B cell (primary cell): ENCODE measurements at regions not wholly inside any gene's neighbourhood (a gene's known extent, or its start where the extent isn't known, plus 50 kb on each side); places are given as distances from the start of the nearest gene placed in this dataset.

ENCODE experiments used
- ATAC-seq: fragments of 200-7000 bp; cut with Tn5 transposase; one replicate; pipeline ENCODE4 v1.10.0; 2021; ENCODE audit warnings: low read depth, mild to moderate bottlenecking, moderate number of reproducible peaks, moderate library complexity
- CTCF ChIA-PET: fragments of 350-600 bp; sonication (Branson Sonifier 250); formaldehyde crosslinking; loops from one replicate; lab custom pipeline; 2021; ENCODE audit warnings: antibody characterized with exemption, inconsistent platforms; lab: Charles Lee
- POLR2A ChIA-PET: fragments of 350-600 bp; sonication (Branson Sonifier 250); formaldehyde crosslinking; loops from one replicate; lab custom pipeline; 2021; ENCODE audit warnings: antibody characterized with exemption; lab: Charles Lee
- DNase-seq: peaks from one replicate; pipeline ENCODE4 v3.0.0; 2013
- H2AFZ ChIP-seq: 2 replicates; pipeline ENCODE4 v1.6.1; 2012; ENCODE audit warnings: mild to moderate bottlenecking, low read depth, low read length; ENCODE audit not compliant: insufficient read depth, poor library complexity, severe bottlenecking
- H3K27ac ChIP-seq, 2 donors: 1 replicate in 1 of 2; 2 replicates in 1 of 2; pipeline ENCODE4 v1.5.1; 2012 to 2013; ENCODE audit warnings: low read length in 2 of 2, mild to moderate bottlenecking in 2 of 2, moderate library complexity in 1 of 2
- H3K27me3 ChIP-seq, 4 experiments: fragments of 200-600 bp in 1 of 4; sonication (generic) in 1 of 4; replicated peaks in 1 of 4; 1 replicate in 2 of 4; 2 replicates in 2 of 4; pipeline versions ENCODE4 v1.6.1 to v1.7.0; 2013 to 2016; ENCODE audit warnings: low read length in 3 of 4, mild to moderate bottlenecking in 2 of 4, mixed read lengths in 1 of 4, moderate library complexity in 1 of 4; ENCODE audit not compliant: insufficient read depth in 4 of 4, control insufficient read depth in 3 of 4; ENCODE audit errors: control extremely low read depth in 1 of 4
- H3K36me3 ChIP-seq, 2 experiments: replicated peaks in 1 of 2; 1 replicate in 1 of 2; 2 replicates in 1 of 2; pipeline versions ENCODE4 v1.6.1 to v1.7.1; 2013; ENCODE audit warnings: low read length in 1 of 2; ENCODE audit not compliant: insufficient read depth in 2 of 2, control insufficient read depth in 1 of 2; ENCODE audit errors: control extremely low read depth in 1 of 2, extremely low read depth in 1 of 2
- H3K4me1 ChIP-seq, 2 donors: fragments of 200-600 bp in 1 of 2; sonication (generic) in 1 of 2; 1 replicate in 1 of 2; 2 replicates in 1 of 2; pipeline versions ENCODE4 v1.5.1 to v1.6.1; 2013 to 2017; ENCODE audit warnings: low read length in 2 of 2; ENCODE audit not compliant: control insufficient read depth in 2 of 2, insufficient read depth in 2 of 2
- H3K4me2 ChIP-seq: replicated peaks from 2 replicates; pipeline ENCODE3; 2012; ENCODE audit warnings: mild to moderate bottlenecking, low read depth, low read length; ENCODE audit not compliant: poor library complexity, severe bottlenecking
- H3K4me3 ChIP-seq, 5 experiments: fragments of 200-600 bp in 1 of 5; sonication (generic) in 1 of 5; 1 replicate in 3 of 5; 2 replicates in 2 of 5; pipeline versions ENCODE4 v1.5.1 to v1.7.0; 2011 to 2016; ENCODE audit warnings: low read length in 4 of 5, mild to moderate bottlenecking in 4 of 5, low read depth in 2 of 5, control low read depth in 1 of 5, moderate library complexity in 1 of 5; ENCODE audit not compliant: insufficient read depth in 1 of 5; ENCODE audit errors: control extremely low read depth in 1 of 5, extremely low read depth in 1 of 5
- H3K79me2 ChIP-seq: fragments of 200-600 bp; sonication (generic); one replicate; pipeline ENCODE4 v1.6.0; 2016; ENCODE audit warnings: low read length; ENCODE audit not compliant: control insufficient read depth, insufficient read depth
- H3K9ac ChIP-seq: fragments of 200-600 bp; sonication (generic); 2 replicates; pipeline ENCODE4 v1.6.1; 2017; ENCODE audit warnings: mild to moderate bottlenecking, low read length, moderate library complexity
- H3K9me3 ChIP-seq, 3 donors: one replicate each; pipeline versions ENCODE4 v1.6.1 to v1.7.1; 2013; ENCODE audit warnings: low read length in 2 of 3; ENCODE audit not compliant: control insufficient read depth in 2 of 3, insufficient read depth in 1 of 3; ENCODE audit errors: control extremely low read depth in 1 of 3
- H4K20me1 ChIP-seq: 2 replicates; pipeline ENCODE4 v1.6.0; 2012; ENCODE audit warnings: mild to moderate bottlenecking, low read length; ENCODE audit not compliant: insufficient read depth, control insufficient read depth, poor library complexity, severe bottlenecking
- H3K27ac Mint-ChIP-seq: one replicate; pipeline ENCODE4 v1.8.0; 2021; ENCODE audit warnings: mixed read lengths
- H3K27me3 Mint-ChIP-seq: one replicate; pipeline ENCODE4 v1.8.0; 2021; ENCODE audit warnings: mixed read lengths
- H3K4me1 Mint-ChIP-seq: one replicate; pipeline ENCODE4 v1.8.0; 2021; ENCODE audit warnings: mixed read lengths
- H3K4me3 Mint-ChIP-seq: one replicate; pipeline ENCODE4 v1.8.0; 2021; ENCODE audit warnings: mixed read lengths
- H3K9me3 Mint-ChIP-seq: one replicate; pipeline ENCODE4 v1.8.0; 2022; ENCODE audit warnings: mixed read lengths; ENCODE audit not compliant: insufficient read depth
- EZH2 ChIP-seq: IDR thresholded peaks from 2 replicates; pipeline ENCODE4 v1.6.1; 2012; ENCODE audit warnings: borderline replicate concordance, low read depth, mild to moderate bottlenecking, moderate library complexity, low read length; ENCODE audit not compliant: insufficient read depth, poor library complexity, severe bottlenecking
- whole genome bisulfite sequencing: methylation state at CpG from one replicate; pipeline ENCODE4 v1.1.5; 2013; ENCODE audit warnings: missing lambda C conversion rate; ENCODE audit not compliant: insufficient coverage; 5-methylcytosine and 5-hydroxymethylcytosine counted together
- intact Hi-C: fragments of 100-400 bp; cut with micrococcal nuclease; formaldehyde crosslinking; loops from one replicate; pipeline ENCODE4 v1.10.0; 2022
- TF ChIP-seq, protein P1 (sequence below): fragments of 200-600 bp; IDR thresholded peaks from one replicate; pipeline ENCODE4 v1.8.0; 2022; ENCODE audit warnings: antibody characterized with exemption, mild to moderate bottlenecking

DNA sequence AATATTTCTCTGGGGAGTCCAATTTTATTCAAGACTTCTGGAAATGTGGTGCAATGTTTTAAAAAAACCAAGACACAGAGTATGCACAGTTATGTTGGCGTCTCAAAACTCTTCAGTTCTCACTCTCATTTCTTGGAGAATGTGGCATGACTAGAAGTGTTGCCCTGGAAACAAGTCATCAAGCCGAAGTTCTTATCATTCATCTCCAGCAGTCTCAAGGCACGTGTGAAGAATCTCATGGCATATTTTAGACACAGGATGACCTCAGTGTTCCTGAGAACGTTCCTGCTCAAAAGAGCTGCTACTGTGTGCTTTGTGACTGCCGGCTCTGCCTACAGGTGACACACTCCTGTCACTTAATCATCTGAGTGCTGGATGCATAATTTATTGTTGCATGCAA, 147.4 kb upstream of the IRX4 start:
- Histone ChIP-seq H3K9me3 (peaks cover 0 to 8% (median 0%) of the 10 kb centered on the region in 3 donors), H2AFZ (no peak overlapping the region), H3K79me2 (no peaks in the 10 kb centered on the region), H4K20me1 (no peaks in the 10 kb centered on the region), H3K27me3 (peaks cover 0 to 2% (median 0%) of the 10 kb centered on the region in 4 experiments), H3K4me1 (no peaks in the 10 kb centered on the region), H3K36me3 (no peaks in the 10 kb centered on the region), H3K4me3 (no peak overlapping the region), H3K27ac (no peak overlapping the region), H3K4me2 (no peak overlapping the region), H3K9ac (no peak overlapping the region)
- Mint-ChIP-seq H3K27ac (no peak overlapping the region), H3K4me1 (no peaks in the 10 kb centered on the region), H3K9me3 (peaks cover 7% of the 10 kb centered on the region), H3K27me3 (peaks cover 36% of the 10 kb centered on the region), H3K4me3 (no peak overlapping the region)
- DNase-seq (no peak), ATAC-seq (no peak)
- TF ChIP-seq, protein P1, sequence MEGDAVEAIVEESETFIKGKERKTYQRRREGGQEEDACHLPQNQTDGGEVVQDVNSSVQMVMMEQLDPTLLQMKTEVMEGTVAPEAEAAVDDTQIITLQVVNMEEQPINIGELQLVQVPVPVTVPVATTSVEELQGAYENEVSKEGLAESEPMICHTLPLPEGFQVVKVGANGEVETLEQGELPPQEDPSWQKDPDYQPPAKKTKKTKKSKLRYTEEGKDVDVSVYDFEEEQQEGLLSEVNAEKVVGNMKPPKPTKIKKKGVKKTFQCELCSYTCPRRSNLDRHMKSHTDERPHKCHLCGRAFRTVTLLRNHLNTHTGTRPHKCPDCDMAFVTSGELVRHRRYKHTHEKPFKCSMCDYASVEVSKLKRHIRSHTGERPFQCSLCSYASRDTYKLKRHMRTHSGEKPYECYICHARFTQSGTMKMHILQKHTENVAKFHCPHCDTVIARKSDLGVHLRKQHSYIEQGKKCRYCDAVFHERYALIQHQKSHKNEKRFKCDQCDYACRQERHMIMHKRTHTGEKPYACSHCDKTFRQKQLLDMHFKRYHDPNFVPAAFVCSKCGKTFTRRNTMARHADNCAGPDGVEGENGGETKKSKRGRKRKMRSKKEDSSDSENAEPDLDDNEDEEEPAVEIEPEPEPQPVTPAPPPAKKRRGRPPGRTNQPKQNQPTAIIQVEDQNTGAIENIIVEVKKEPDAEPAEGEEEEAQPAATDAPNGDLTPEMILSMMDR: no peak
- no peak for TF ChIP-seq EZH2
- ChIA-PET CTCF (no interaction called here), POLR2A (no interaction called here)
- intact Hi-C loops: loop anchor here (10.0 kb wide), 1 partner anchor 265 kb away; no protein-coding TSS in a partner anchor
- 51% methylated on average over 4 of the region's 5 CpGs for WGBS

DNA sequence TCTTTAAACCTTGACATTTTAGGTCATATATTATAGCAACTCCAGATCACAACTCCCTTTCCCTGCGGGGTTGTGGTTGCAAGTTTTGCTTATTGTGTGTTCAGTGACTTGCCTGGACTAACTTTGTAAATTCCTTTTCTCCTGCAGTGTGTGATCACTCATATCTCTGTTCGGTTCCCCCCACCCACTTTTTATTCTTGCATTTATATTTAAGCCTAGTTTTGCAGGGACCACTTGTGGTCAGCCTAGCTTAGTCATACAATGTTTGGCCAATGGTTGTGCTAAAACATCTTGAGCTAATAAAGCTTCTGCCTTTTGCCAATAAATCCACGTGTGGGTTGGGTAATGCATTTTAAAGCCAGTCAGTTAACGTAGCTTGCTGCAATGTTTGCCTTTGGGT, 146.5 kb upstream of the IRX4 start:
- Histone ChIP-seq H3K27me3 (no peaks in the 10 kb centered on the region), H3K9me3 (peaks cover 0 to 8% (median 0%) of the 10 kb centered on the region in 3 donors), H3K27ac (no peak overlapping the region), H2AFZ (no peak overlapping the region), H3K9ac (no peak overlapping the region), H3K79me2 (no peaks in the 10 kb centered on the region), H4K20me1 (no peaks in the 10 kb centered on the region), H3K36me3 (no peaks in the 10 kb centered on the region), H3K4me2 (no peak overlapping the region), H3K4me1 (no peaks in the 10 kb centered on the region), H3K4me3 (no peak overlapping the region)
- DNase-seq (no peak), ATAC-seq (no peak)
- H3K27me3 Mint-ChIP-seq: peaks cover 32% of the 10 kb centered on the region
- ChIA-PET CTCF (no interaction called here), POLR2A (no interaction called here)
- peaks cover 7% of the 10 kb centered on the region for H3K9me3 Mint-ChIP-seq
- no peak overlapping the region for H3K27ac Mint-ChIP-seq
- H3K4me3 Mint-ChIP-seq: no peak overlapping the region
- no peak for TF ChIP-seq EZH2
- TF ChIP-seq, protein P1: no peak
- 100% methylated on average over 1 of the region's 4 CpGs for WGBS
- intact Hi-C loops: no loop called here
- H3K4me1 Mint-ChIP-seq: no peaks in the 10 kb centered on the region
